DND-41 (cell line): ENCODE measurements at regions not wholly inside any gene's neighbourhood (a gene's known extent, or its start where the extent isn't known, plus 50 kb on each side); places are given as distances from the start of the nearest gene placed in this dataset.

ENCODE experiments used
- CTCF ChIP-seq: IDR thresholded peaks from 2 replicates; pipeline ENCODE4 v1.5.1; 2012; ENCODE audit warnings: borderline replicate concordance, low read length, moderate library complexity, mild to moderate bottlenecking; ENCODE audit not compliant: poor library complexity, severe bottlenecking; ENCODE audit errors: extremely low read depth
- EZH2 ChIP-seq: IDR thresholded peaks from 3 replicates; pipeline ENCODE4 v1.6.1; 2012; ENCODE audit warnings: borderline replicate concordance, low read depth, mild to moderate bottlenecking, moderate library complexity, low read length, inconsistent platforms; ENCODE audit not compliant: severe bottlenecking

- no peak for TF ChIP-seq CTCF
- TF ChIP-seq EZH2 = no peak
Observed at GRCh38 chr10:78215645-78216044, 182.0 kb downstream of the RPS24 start.
